NT2/D1 (cell line): ENCODE measurements at regions not wholly inside any gene's neighbourhood (a gene's known extent, or its start where the extent isn't known, plus 50 kb on each side); places are given as distances from the start of the nearest gene placed in this dataset.

ENCODE experiments used
- SUZ12 ChIP-seq: IDR thresholded peaks from 2 replicates; pipeline ENCODE4 v1.6.1; 2011; ENCODE audit not compliant: insufficient read length, insufficient read depth; ENCODE audit errors: extremely low read depth
- ZNF274 ChIP-seq: IDR thresholded peaks from 2 replicates; pipeline ENCODE4 v1.6.1; 2011; ENCODE audit warnings: mild to moderate bottlenecking, low read depth, low read length

- TF ChIP-seq SUZ12 (no peak), ZNF274 (no peak)
Observed at GRCh38 chr4:62618042-62618441, 1417.9 kb downstream of the ADGRL3 start.
